ENCODE measurements at regions not wholly inside any gene's neighbourhood (a gene's known extent, or its start where the extent isn't known, plus 50 kb on each side); places are given as distances from the start of the nearest gene placed in this dataset.

GRCh38 chr4:171087089-171087488 lies 726.1 kb upstream of the GALNTL6 start:
- TF ChIP-seq POLR2AphosphoS5 (IDR thresholded peaks at IDR 0.05; ENCODE audit: low read depth, low read length) = no peak
- no peak for TF ChIP-seq POLR2A (IDR thresholded peaks at IDR 0.05; ENCODE audit: low read depth, low read length)
